ENCODE measurements at regions not wholly inside any gene's neighbourhood (a gene's known extent, or its start where the extent isn't known, plus 50 kb on each side); places are given as distances from the start of the nearest gene placed in this dataset.

- Mint-ChIP-seq H3K27me3 (ENCODE audit: low read depth, unreplicated experiment) (no peaks in the 10 kb centered on the region), H3K4me1 (ENCODE audit: low read depth, unreplicated experiment) (no peaks in the 10 kb centered on the region), H3K36me3 (ENCODE audit: low read depth, unreplicated experiment) (no peaks in the 10 kb centered on the region), H3K4me3 (ENCODE audit: unreplicated experiment) (no peak overlapping the region), H3K27ac (ENCODE audit: unreplicated experiment) (no peak overlapping the region), H3K9me3 (ENCODE audit: unreplicated experiment) (no peaks in the 10 kb centered on the region)
- FAIRE-seq (no peak), DNase-seq (ENCODE audit: low read depth) (no peak)
- no peaks in the 10 kb centered on the region for H3K4me1 ChIP-seq (ENCODE audit: insufficient read depth, low read length)
- no peaks in the 10 kb centered on the region for H3K79me2 ChIP-seq (ENCODE audit: insufficient read depth, low read length)
- no peaks in the 10 kb centered on the region for H3K9me3 ChIP-seq (ENCODE audit: insufficient read depth, low read depth, low read length)
- no peak overlapping the region for H2AFZ ChIP-seq (ENCODE audit: low read depth, low read length)
- no peaks in the 10 kb centered on the region for H3K27me3 ChIP-seq (ENCODE audit: insufficient read depth, low read length)
- H4K20me1 ChIP-seq (ENCODE audit: insufficient read depth, low read length): no peaks in the 10 kb centered on the region
- H3K36me3 ChIP-seq (ENCODE audit: insufficient read depth, low read length): no peaks in the 10 kb centered on the region
- H3K4me2 ChIP-seq (ENCODE audit: low read length): no peak overlapping the region
- TF ChIP-seq EZH2 (IDR thresholded peaks at IDR 0.05; ENCODE audit: insufficient read depth, low read length) (no peak), CTCF (IDR thresholded peaks at IDR 0.05; ENCODE audit: insufficient read depth, low read depth, low read length) (no peak)
- no peak overlapping the region for H3K9ac ChIP-seq (ENCODE audit: low read length)
- H3K27ac ChIP-seq (ENCODE audit: low read depth, low read length): no peak overlapping the region
- no peak overlapping the region for H3K4me3 ChIP-seq (ENCODE audit: insufficient read depth, low read depth, low read length)
These were observed 534.7 kb downstream of the CAAP1 start for GRCh38 chr9:26357803-26358344.

GRCh38 chr9:26356491-26356890 lies 536.1 kb downstream of the CAAP1 start:
- Histone ChIP-seq H3K27me3 (ENCODE audit: insufficient read depth, low read length) (no peaks in the 10 kb centered on the region), H3K27ac (ENCODE audit: low read depth, low read length) (no peak overlapping the region), H4K20me1 (ENCODE audit: insufficient read depth, low read length) (no peaks in the 10 kb centered on the region), H3K4me2 (ENCODE audit: low read length) (no peak overlapping the region), H3K4me1 (ENCODE audit: insufficient read depth, low read length) (no peaks in the 10 kb centered on the region), H2AFZ (ENCODE audit: low read depth, low read length) (no peak overlapping the region), H3K9ac (ENCODE audit: low read length) (no peak overlapping the region), H3K9me3 (ENCODE audit: insufficient read depth, low read depth, low read length) (no peaks in the 10 kb centered on the region), H3K79me2 (ENCODE audit: insufficient read depth, low read length) (no peaks in the 10 kb centered on the region), H3K36me3 (ENCODE audit: insufficient read depth, low read length) (no peaks in the 10 kb centered on the region), H3K4me3 (ENCODE audit: insufficient read depth, low read depth, low read length) (no peak overlapping the region)
- TF ChIP-seq CTCF (IDR thresholded peaks at IDR 0.05; ENCODE audit: insufficient read depth, low read depth, low read length) (no peak), EZH2 (IDR thresholded peaks at IDR 0.05; ENCODE audit: insufficient read depth, low read length) (no peak)
- Mint-ChIP-seq H3K27ac (ENCODE audit: unreplicated experiment) (no peak overlapping the region), H3K4me1 (ENCODE audit: low read depth, unreplicated experiment) (no peaks in the 10 kb centered on the region), H3K9me3 (ENCODE audit: unreplicated experiment) (no peaks in the 10 kb centered on the region), H3K4me3 (ENCODE audit: unreplicated experiment) (no peak overlapping the region), H3K27me3 (ENCODE audit: low read depth, unreplicated experiment) (no peaks in the 10 kb centered on the region), H3K36me3 (ENCODE audit: low read depth, unreplicated experiment) (no peaks in the 10 kb centered on the region)
- DNase-seq (ENCODE audit: low read depth) (no peak), FAIRE-seq (no peak)

GRCh38 chr9:26346942-26347477 lies 545.6 kb downstream of the CAAP1 start:
- H3K27ac Mint-ChIP-seq (ENCODE audit: unreplicated experiment): no peak overlapping the region

More at GRCh38 chr9:26346942-26347477, 545.6 kb downstream of the CAAP1 start:
- Histone ChIP-seq H3K9me3 (ENCODE audit: insufficient read depth, low read depth, low read length) (no peaks in the 10 kb centered on the region), H3K36me3 (ENCODE audit: insufficient read depth, low read length) (no peaks in the 10 kb centered on the region), H3K4me3 (ENCODE audit: insufficient read depth, low read depth, low read length) (no peak overlapping the region), H3K4me2 (ENCODE audit: low read length) (no peak overlapping the region), H3K79me2 (ENCODE audit: insufficient read depth, low read length) (no peaks in the 10 kb centered on the region), H3K9ac (ENCODE audit: low read length) (no peak overlapping the region), H4K20me1 (ENCODE audit: insufficient read depth, low read length) (no peaks in the 10 kb centered on the region), H3K4me1 (ENCODE audit: insufficient read depth, low read length) (no peaks in the 10 kb centered on the region), H3K27ac (ENCODE audit: low read depth, low read length) (no peak overlapping the region), H3K27me3 (ENCODE audit: insufficient read depth, low read length) (no peaks in the 10 kb centered on the region), H2AFZ (ENCODE audit: low read depth, low read length) (no peak overlapping the region)
- FAIRE-seq (no peak), DNase-seq (ENCODE audit: low read depth) (no peak)
- no peak for TF ChIP-seq CTCF (IDR thresholded peaks at IDR 0.05; ENCODE audit: insufficient read depth, low read depth, low read length)
- no peak for TF ChIP-seq EZH2 (IDR thresholded peaks at IDR 0.05; ENCODE audit: insufficient read depth, low read length)
- Mint-ChIP-seq H3K4me3 (ENCODE audit: unreplicated experiment) (no peak overlapping the region), H3K9me3 (ENCODE audit: unreplicated experiment) (peaks cover 1% of the 10 kb centered on the region), H3K4me1 (ENCODE audit: low read depth, unreplicated experiment) (no peaks in the 10 kb centered on the region), H3K27me3 (ENCODE audit: low read depth, unreplicated experiment) (no peaks in the 10 kb centered on the region), H3K36me3 (ENCODE audit: low read depth, unreplicated experiment) (no peaks in the 10 kb centered on the region)
